GM18909 (cell line): ENCODE measurements at regions not wholly inside any gene's neighbourhood (a gene's known extent, or its start where the extent isn't known, plus 50 kb on each side); places are given as distances from the start of the nearest gene placed in this dataset.

Experiments
- ATAC-seq: cut with Tn5 transposase; IDR thresholded peaks from one replicate; pipeline ENCODE4 v1.9.1; 2021; ENCODE audit warnings: mild to moderate bottlenecking; ENCODE audit not compliant: unreplicated experiment, poor library complexity

- no peak for ATAC-seq
These were observed 490.3 kb upstream of the KIRREL3 start for GRCh38 chr11:127490896-127491295.

GRCh38 chr11:127485541-127485940 is 485.0 kb upstream of the KIRREL3 start:
- ATAC-seq, result no peak

DNA sequence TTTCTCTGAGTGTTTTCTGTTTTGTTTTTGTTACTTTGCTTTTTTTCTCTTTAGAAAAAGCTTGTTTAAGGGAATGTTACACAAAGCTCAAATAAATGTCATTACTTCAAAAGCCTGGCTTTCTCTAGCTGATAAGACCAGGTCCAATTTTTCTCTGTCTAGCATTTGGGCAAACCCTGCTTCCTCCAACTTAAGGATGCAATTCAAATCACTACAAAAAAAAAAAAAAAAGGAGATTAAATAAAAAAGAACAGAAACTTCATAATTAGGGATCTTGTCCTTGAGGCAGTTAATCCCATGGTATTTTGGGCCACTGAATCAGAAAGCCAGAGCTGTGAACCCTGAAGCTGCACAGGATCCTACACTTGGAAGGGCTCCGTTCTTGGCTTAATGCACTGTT is 480.8 kb upstream of the KIRREL3 start:
- ATAC-seq, result no peak

GRCh38 chr11:127478826-127479225 is 478.3 kb upstream of the KIRREL3 start:
- no peak for ATAC-seq

GRCh38 chr11:127474766-127475165 is 474.2 kb upstream of the KIRREL3 start:
- no peak for ATAC-seq

GRCh38 chr11:127472505-127472904 is 471.9 kb upstream of the KIRREL3 start:
- ATAC-seq, result no peak

GRCh38 chr11:127471662-127472061 is 471.1 kb upstream of the KIRREL3 start:
- ATAC-seq, result no peak

GRCh38 chr11:127470306-127470884 is 469.8 kb upstream of the KIRREL3 start:
- ATAC-seq, result peak; percentile 74

DNA sequence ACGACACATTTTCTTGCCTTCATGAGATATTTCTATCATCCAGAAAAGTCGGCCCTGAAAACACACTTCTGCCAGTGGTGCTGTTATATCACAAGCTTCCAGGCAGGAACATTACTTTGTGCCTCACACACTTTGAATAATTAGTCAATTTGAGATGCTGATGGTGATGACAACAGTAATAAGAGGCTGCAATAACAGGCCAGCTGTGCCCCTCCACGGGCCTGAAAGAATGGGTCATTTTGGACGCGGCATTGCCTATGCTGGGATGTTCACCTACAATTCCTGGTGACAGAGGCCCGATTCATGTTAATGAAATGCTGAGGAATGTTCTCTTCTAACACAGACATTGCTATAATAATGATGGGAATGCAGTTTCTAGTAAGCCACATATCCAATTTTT is 463.8 kb upstream of the KIRREL3 start:
- no peak for ATAC-seq

GRCh38 chr11:127462065-127462344 is 461.4 kb upstream of the KIRREL3 start:
- no peak for ATAC-seq

- no peak for ATAC-seq
These were observed 460.9 kb upstream of the KIRREL3 start for GRCh38 chr11:127461241-127462064.

DNA sequence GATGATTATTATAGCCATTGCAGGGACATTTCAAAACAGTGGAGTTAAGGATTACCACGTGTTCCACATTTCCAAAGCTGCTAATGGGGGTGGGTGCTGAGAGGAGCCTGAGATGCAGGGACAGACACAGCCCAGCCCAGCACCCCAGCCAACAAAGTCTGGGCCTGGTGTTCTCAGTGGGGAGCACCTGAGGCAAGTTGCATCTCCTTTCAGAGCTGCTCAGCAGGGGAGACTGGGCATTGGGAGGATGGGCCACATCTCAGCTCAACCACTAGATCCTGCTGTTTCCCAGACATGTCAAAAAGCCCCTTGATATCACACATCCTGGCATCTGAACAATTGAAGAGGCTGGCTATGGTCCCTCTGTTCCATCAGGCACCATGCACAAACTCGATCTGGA is 458.0 kb upstream of the KIRREL3 start:
- ATAC-seq, result no peak

DNA sequence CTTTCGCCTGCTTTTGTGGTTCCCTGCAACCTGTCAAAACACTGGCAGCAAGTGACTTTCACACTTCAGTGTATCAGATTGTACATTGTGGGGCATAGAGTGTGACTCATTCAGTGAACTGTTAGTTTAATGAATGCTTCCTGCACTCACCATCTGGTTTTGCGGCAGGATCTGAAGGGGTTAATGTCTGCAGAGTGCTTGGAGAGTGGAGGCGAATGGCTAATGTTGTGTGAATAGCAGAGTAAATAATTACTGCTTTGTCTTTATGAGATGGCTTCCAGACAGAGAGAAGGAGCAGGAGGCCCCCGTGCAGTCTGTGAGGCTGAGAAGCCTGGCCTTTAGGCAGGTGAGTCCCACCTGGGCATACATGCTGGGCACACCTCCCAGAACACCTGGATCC is 454.3 kb upstream of the KIRREL3 start:
- ATAC-seq, result no peak

- no peak for ATAC-seq
These were observed 452.0 kb upstream of the KIRREL3 start for GRCh38 chr11:127452533-127452932.

GRCh38 chr11:127451861-127452260 is 451.3 kb upstream of the KIRREL3 start:
- no peak for ATAC-seq

DNA sequence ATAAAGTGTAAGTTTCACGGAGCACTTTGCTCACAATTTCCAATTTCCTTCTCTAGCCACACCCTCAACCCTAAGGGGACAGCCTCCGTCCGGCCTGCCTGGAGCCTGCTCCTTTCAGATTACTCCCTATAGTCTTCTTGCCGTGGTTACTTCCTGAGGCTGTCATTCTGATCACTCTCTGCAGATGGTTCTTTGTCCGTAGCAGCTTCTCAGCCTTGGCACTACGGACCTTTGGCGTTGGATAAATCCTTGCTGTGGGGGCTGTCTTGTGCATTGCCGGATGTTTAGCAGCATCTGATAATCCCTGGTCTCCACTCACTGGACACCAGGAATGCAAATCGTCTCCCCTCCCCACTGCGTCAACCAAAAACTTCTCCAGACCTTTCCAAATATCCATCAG is 447.5 kb upstream of the KIRREL3 start:
- no peak for ATAC-seq

GRCh38 chr11:127445476-127445875 is 444.9 kb upstream of the KIRREL3 start:
- no peak for ATAC-seq

GRCh38 chr11:127443297-127443696 is 442.7 kb upstream of the KIRREL3 start:
- ATAC-seq, result no peak

DNA sequence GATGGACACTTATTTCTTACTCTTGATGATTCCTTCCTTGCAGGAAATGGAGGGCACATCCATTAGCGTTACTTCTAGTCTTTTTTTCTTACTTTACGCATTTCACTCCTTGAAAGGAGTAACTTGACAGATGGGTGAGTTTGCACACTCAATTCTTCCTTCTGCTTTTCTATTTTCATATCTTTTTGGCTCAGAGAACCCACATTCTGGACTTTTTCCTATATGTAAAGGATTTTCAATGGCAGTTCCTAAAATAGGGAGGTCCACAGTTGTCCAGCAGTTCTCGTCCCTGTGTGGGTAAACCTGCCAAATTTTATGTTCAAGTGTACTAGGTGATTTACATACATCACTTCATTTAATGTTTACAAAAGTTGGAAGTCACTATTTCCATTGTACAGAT is 440.0 kb upstream of the KIRREL3 start:
- ATAC-seq, result no peak

DNA sequence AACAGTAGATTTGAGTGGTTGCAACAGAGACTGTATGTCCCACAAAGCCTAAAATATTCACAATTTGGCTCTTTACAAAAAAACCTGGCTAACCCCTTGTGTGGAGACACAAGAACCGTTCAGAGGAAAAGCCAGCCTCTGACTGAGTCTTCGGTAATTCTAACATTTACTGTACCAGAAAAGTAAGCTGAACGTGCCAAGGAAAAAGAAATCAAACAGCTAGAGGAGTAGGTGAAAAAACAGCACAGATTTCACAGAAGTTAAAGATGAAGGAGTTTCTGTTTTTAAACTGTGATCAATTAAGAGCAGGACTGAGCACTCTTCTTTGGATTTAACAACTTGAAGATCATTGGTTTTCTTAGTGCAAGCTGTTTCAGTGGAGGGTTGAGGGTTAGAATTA is 424.7 kb upstream of the KIRREL3 start:
- no peak for ATAC-seq

DNA sequence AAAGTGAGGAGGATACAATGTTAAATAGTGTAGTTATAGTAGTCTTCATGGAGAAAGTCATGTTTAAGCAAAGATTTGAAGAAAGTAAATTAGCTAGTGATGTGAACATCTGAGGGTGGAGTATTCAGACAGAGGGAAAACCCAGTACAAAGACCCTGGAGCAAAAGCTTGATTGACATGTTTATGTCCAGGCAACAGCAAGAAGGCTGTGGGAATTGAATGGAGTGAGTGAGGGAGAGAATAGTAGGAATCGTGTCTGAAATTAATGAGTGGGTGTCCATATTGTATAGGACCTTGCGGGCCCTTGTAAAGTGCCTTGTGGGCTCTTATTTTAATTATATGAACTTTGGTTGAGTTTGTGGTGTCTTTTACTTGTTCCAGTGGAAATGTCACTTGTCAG is 424.1 kb upstream of the KIRREL3 start:
- no peak for ATAC-seq

DNA sequence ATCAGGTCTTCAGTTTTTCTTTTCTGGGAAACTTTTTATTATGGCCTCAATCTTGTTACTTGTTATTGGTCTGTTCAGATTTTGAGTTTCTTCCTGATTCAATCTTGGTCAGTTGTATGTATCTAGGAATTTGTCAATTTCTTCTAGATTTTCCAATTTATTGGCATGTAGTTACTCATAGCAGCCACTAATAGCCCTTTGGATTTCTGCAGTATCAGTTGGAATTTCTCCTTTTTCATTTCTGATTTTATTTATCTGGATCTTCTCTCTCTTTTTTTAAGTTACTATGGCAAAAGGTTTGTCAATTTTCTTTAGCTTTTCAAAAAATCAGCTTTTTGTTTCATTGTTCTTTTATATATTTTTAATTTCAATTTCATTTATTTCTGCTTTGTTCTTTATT is 419.6 kb upstream of the KIRREL3 start:
- no peak for ATAC-seq
